NCI-H2107 treated with DMSO at 0.1 percent for 48 hours (cell line): ENCODE measurements at regions not wholly inside any gene's neighbourhood (a gene's known extent, or its start where the extent isn't known, plus 50 kb on each side); places are given as distances from the start of the nearest gene placed in this dataset.
"Not testable (repeated sequence)": the region's sequence is repeated elsewhere in the genome, so short reads cannot be mapped to it uniquely, and the experiment has no call there.

Experiments
- DNase-seq: peaks from one replicate; lab custom pipeline; 2025; ENCODE audit not compliant: unreplicated experiment; lab: John Stamatoyannopoulos, UW

DNA sequence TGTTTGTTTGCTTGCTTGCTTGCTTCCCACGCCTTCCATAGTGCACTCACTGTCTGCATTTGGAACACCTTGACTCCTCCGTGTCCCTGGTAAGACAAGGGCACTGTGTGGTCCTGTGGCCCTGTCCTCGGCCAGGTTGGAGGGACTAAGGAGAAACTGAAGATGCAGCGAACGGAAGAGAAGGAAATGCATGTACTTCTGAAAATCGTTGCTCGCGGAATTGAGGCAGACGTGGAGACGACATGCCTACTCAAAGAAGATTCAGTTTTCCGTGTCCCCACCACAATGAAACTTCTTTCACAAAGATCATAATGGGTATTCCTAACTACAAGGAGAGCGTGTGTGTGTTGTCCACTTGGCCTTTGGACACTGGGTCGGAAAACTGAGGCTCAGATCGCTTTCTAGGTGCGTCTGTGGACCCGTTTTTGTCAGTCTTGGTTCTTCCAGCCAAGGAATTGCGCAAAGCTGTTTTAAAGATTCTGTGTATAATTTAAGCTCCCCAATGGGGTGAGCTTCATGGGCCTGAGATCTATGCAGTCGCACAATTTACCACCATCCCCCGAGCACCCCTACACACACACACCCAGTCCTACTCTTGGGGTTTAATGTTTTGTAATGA, 120.4 kb upstream of the ZNF184 start:
- no peak for DNase-seq

DNA sequence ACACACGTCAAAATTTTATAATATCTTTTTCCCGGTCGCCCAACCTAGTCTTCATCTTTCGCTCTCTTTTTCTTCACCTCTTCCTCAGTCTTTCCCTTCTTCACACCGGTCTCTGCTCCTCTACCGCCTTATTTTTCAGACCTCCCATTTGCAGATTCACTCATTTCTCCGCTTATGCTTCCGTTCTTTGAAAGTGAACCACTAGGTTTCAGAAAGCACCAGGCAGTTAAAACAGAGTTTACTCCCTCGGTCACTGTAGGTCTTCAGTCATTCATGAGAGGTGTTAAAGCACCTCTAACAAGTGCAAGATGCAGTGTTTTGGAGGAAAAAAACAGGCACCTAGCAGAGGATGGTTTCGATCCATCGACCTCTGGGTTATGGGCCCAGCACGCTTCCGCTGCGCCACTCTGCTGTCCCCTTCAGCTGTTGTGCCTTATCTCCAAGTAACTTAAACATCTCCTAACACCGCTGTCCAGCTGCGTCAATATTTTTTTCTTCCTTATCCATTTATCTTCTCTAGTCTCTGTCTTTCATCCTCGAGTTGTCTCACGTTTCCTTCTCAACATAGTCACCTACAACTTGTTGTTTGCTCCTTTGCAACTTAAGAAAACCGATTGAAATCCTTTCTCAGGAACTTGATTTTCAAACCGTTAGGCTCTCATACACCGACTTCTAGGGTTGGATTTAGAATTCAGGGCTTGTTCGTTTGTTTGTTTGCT, 119.7 kb upstream of the ZNF184 start:
- DNase-seq, result no peak

- no peak for DNase-seq
Measured at GRCh38 chr6:27591699-27592480, 119.0 kb upstream of the ZNF184 start.

- not testable (repeated sequence) for DNase-seq
Measured at GRCh38 chr6:27585316-27585715, 112.4 kb upstream of the ZNF184 start.

DNA sequence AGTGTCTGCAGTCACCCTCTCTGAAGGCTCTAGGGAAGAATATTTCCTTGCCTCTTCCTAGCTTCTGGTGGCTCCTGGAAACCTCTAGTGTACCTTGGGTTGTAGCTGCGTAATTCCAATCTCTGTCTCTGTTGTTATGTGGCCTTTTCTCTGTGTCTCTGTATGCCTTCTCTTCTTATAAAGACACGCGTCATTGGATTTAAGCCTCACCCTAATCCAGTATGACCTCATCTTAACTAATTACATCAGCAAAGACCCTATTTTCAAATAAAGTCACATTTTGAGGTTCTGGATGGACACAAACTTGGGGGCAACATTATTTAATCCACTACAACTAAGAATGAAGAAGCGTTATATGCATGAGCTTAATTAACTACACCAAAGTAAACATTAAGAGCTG, 111.4 kb upstream of the ZNF184 start:
- no peak for DNase-seq

DNA sequence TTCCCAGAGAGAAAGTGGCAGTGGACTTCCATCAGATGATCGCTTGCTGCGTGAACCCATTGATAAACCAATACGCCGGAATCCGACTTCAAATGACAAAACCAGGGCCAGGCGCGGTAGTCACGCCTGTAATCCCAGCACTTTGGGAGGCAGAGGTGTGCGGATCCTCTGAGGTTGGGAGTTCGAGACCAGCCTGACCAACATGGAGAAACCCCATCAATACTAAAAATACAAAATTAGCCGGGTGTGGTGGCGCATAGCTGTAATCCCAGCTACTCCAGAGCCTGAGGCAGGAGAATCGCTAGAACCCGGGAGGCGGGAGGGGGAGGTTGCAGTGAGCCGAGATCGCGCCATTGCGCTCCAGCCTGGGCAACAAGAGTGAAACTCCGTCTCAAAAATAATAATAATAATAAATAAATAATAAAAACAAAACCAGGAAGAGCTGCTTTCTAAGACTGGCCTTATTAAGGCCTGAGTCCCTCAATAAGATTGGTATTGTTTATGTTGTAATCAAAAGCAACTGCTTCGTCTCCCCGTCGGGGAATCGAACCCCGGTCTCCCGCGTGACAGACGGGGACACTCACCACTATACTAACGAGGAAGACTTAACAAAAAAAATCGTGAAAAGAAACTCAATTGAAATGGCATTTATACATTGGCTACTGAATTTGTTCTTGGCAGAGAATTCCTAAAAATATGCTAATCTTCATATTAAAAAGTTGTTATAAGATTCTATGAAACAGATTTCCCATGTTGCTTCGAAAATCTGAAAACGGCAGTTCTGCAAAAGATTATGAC, 110.2 kb upstream of the ZNF184 start:
- DNase-seq, result no peak

GRCh38 chr6:27579973-27580372, 107.1 kb upstream of the ZNF184 start:
- no peak for DNase-seq

GRCh38 chr6:27577922-27578321, 105.0 kb upstream of the ZNF184 start:
- no peak for DNase-seq

DNA sequence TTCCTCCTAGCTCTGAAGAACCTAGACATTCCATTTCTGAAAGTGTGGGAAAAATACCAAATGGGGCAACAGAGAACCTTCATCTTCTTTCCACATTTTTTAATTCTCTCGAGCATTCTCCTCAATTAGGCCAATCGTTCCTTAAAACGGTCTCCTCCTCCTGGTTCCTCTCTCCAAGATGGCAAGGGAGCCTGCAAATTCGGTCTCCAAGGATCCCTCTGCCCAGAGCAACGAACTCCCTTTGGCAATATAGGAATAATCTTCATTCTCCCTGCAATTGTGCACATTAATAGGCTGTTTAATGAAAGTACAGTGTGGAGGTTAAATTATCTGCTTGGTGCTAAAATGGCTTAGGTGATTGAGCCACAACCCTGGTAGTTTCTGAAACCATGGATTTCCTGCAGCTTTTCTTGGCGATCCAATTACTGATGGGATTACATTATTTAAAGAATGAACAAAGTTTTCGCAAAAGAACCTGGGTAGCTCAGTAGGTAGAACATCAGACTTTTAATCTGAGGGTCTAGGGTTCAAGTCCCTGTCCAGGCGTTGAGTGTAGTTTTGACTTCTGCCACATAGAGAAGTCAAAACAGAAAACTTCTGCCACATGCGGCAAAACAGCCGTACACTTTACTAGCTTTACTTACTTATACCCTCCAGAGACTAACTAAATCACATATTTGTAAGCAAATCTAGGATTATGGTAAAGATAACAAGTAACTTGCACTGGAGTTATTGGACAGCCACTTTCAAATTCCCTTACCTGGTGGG, 102.9 kb upstream of the ZNF184 start:
- DNase-seq, result no peak

GRCh38 chr6:27568226-27568897, 95.5 kb upstream of the ZNF184 start:
- no peak for DNase-seq

DNA sequence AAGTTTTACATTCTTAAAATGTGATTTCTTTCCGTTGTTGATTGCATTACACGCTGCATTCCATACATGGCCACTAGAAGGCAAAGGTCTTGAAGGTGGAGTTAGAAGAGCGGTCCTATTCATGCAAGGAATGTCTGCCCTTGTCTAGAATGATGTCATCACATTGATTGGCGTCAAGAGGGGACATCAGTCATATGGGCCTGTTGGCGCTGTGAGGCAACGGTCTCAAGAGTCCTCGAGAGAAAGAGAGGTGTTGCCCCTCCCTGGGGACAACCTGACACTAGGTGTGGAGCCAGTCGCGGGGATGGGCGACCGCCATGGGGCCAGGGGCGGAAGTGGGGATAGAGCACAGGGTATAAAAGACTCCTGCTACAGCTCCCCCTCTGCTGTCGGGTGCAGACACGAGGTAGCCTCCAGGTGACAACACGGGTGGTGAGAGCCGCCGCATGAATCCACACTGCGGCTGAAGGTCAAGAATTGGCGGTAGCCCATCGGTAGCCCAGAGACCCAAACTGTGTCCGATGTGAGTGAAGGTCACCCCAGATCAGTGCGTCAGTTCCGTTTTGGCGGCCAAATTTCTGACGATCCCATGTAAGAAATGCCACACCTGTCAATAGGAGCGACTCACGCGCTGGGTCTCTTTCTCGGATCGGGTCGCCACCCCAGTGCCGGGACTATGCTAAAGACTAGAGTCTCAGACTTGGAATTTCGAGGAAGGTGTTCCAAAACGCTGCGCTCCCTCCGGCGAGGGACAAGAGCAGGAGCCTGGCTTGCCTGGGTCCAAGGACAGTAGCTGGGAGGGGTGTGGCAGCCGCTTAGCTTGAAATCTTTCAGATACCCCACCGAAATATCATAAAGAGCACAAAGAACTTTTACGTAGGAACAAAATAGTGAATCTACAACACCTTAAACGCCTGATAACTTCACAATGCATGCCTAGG, 93.2 kb upstream of the ZNF184 start:
- no peak for DNase-seq

GRCh38 chr6:27562027-27562410, 89.1 kb upstream of the ZNF184 start:
- no peak for DNase-seq

GRCh38 chr6:27558028-27558724, 85.3 kb upstream of the ZNF184 start:
- no peak for DNase-seq

- DNase-seq, result no peak
Measured at GRCh38 chr6:27556406-27556805, 83.5 kb upstream of the ZNF184 start.

DNA sequence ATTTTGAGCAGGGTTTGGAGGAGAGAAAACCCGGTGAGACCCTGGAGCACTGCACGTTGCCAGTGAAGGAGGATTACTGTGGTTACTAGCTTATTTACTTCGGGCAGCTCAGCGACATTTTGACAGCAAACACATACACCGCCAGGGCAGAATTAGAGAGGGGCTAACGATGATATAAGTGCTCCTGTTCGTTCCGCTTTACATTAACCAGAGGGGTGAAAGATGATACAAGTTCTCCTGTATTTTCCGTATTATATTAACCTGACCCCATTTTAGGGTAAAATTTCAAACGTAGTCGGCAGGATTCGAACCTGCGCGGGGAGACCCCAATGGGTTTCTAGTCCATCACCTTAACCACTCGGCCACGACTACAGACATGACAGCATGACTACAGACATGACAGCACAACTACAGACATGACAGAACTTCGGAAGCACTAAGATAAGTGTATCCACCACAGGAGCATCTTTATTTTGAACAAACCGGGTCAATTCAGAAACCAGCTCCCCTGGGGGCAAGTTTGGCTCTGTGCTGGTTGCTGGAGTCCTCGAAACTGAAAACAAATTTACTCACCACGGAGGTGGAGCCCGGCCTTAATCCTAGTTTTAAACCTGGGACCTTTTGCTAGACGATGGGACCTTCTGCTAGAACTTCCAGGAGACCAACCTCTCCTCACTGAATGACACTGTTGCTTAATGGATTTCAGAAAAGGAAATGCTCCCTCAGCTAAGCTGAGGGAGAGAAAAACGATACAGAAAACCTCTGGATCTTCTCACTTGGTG, 80.4 kb upstream of the ZNF184 start:
- no peak for DNase-seq

DNA sequence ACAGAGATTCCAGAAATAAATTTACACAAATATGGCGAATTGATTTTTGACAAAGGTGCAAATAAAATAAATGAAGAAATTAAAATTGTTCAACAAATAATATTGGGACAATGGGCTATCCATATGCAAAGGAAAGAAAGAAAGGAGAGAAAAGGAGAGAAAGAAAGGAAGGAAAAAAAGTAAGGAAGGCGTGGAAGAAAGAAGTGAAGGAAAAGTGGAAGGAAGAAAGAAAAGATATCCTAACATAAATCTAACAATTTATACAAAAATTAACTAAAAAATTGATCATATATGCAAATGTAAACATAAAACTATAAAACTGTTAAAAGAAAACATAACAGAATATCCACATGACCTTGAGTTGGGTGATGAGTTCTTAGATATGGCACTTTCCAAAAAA, 78.7 kb upstream of the ZNF184 start:
- no peak for DNase-seq

GRCh38 chr6:27550692-27551091, 77.8 kb upstream of the ZNF184 start:
- no peak for DNase-seq

GRCh38 chr6:27549241-27549598, 76.3 kb upstream of the ZNF184 start:
- not testable (repeated sequence) for DNase-seq
